ENCODE measurements at regions not wholly inside any gene's neighbourhood (a gene's known extent, or its start where the extent isn't known, plus 50 kb on each side); places are given as distances from the start of the nearest gene placed in this dataset.
A peak's percentile ranks its signal among the peaks of the same experiment; 100 is the strongest.

GRCh38 chr3:28139967-28140634 lies 101.3 kb upstream of the CMC1 start (continued):
- TF ChIP-seq WIZ (CRISPR knock-in tag; IDR thresholded peaks at IDR 0.05) (no peak), SOX6 (IDR thresholded peaks at IDR 0.05) (no peak), SOX6 (CRISPR knock-in tag; IDR thresholded peaks at IDR 0.05) (peak; percentile 88), MAFK (conservative IDR thresholded peaks at IDR 0.05 in 1 of 2, IDR thresholded peaks at IDR 0.05 in 1 of 2; ENCODE audit: low read length in 2 of 2) (peak; percentile 52 to 62; a peak in 2 of 4 replicates), SIX4 (CRISPR knock-in tag; IDR thresholded peaks at IDR 0.05) (no peak), NFIC (IDR thresholded peaks at IDR 0.05; ENCODE audit: low read length) (peak; percentile 26; the same call in 1 of the 2 replicates), POLR2AphosphoS5 (IDR thresholded peaks at IDR 0.05; ENCODE audit: low read depth, low read length) (no peak), ZNF225 (CRISPR knock-in tag; IDR thresholded peaks at IDR 0.05) (no peak), ZFP82 (CRISPR knock-in tag; IDR thresholded peaks at IDR 0.05; ENCODE audit: borderline replicate concordance) (no peak), ZMYM4 (CRISPR knock-in tag; IDR thresholded peaks at IDR 0.05) (no peak), IKZF5 (CRISPR knock-in tag; IDR thresholded peaks at IDR 0.05) (no peak), GATAD2A (CRISPR knock-in tag; IDR thresholded peaks at IDR 0.05) (peak; percentile 79), PLSCR1 (CRISPR knock-in tag; IDR thresholded peaks at IDR 0.05; ENCODE audit: borderline replicate concordance) (no peak), RXRB (CRISPR knock-in tag; IDR thresholded peaks at IDR 0.05; ENCODE audit: borderline replicate concordance) (no peak), ATF7-NPFF (CRISPR knock-in tag; IDR thresholded peaks at IDR 0.05; ENCODE audit: low read depth) (no peak), HNRNPLL (IDR thresholded peaks at IDR 0.05; ENCODE audit: low read depth, low read length, poor library complexity, severe bottlenecking) (no peak), RBM22 (optimal IDR thresholded peaks at IDR 0.05; ENCODE audit: low read length) (no peak), THAP11 (CRISPR knock-in tag; IDR thresholded peaks at IDR 0.05) (no peak), ZBTB21 (CRISPR knock-in tag; IDR thresholded peaks at IDR 0.05) (peak; percentile 69; the same call in 1 of the 2 replicates), ZC3H4 (CRISPR knock-in tag; IDR thresholded peaks at IDR 0.05; ENCODE audit: borderline replicate concordance) (no peak), ZNF337 (CRISPR knock-in tag; IDR thresholded peaks at IDR 0.05; ENCODE audit: borderline replicate concordance, low read depth) (no peak), YEATS4 (CRISPR knock-in tag; IDR thresholded peaks at IDR 0.05; ENCODE audit: borderline replicate concordance) (no peak), FOXK2 (IDR thresholded peaks at IDR 0.05) (no peak)
- TF ChIP-seq, protein P1, sequence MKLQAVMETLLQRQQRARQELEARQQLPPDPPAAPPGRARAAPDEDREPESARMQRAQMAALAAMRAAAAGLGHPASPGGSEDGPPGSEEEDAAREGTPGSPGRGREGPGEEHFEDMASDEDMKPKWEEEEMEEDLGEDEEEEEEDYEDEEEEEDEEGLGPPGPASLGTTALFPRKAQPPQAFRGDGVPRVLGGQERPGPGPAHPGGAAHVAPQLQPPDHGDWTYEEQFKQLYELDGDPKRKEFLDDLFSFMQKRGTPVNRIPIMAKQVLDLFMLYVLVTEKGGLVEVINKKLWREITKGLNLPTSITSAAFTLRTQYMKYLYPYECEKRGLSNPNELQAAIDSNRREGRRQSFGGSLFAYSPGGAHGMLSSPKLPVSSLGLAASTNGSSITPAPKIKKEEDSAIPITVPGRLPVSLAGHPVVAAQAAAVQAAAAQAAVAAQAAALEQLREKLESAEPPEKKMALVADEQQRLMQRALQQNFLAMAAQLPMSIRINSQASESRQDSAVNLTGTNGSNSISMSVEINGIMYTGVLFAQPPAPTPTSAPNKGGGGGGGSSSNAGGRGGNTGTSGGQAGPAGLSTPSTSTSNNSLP (IDR thresholded peaks at IDR 0.05; ENCODE audit: low read depth, low read length) = peak; percentile 46; the same call in 1 of the 2 replicates
- TF ChIP-seq, protein P2, sequence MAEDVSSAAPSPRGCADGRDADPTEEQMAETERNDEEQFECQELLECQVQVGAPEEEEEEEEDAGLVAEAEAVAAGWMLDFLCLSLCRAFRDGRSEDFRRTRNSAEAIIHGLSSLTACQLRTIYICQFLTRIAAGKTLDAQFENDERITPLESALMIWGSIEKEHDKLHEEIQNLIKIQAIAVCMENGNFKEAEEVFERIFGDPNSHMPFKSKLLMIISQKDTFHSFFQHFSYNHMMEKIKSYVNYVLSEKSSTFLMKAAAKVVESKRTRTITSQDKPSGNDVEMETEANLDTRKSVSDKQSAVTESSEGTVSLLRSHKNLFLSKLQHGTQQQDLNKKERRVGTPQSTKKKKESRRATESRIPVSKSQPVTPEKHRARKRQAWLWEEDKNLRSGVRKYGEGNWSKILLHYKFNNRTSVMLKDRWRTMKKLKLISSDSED (CRISPR knock-in tag; IDR thresholded peaks at IDR 0.05) = no peak
- TF ChIP-seq, protein P3, sequence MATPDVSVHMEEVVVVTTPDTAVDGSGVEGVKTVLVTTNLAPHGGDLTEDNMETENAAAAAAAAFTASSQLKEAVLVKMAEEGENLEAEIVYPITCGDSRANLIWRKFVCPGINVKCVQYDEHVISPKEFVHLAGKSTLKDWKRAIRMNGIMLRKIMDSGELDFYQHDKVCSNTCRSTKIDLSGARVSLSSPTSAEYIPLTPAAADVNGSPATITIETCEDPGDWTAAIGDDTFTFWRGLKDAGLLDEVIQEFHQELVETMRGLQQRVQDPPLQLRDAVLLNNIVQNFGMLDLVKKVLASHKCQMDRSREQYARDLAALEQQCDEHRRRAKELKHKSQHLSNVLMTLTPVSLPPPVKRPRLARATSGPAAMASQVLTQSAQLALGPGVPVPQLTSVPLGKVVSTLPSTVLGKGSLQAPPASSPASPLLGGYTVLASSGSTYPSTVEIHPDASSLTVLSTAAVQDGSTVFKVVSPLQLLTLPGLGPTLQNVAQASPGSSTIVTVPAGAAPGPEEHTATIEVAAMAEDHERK (CRISPR knock-in tag; IDR thresholded peaks at IDR 0.05; ENCODE audit: low read depth) = no peak

Measured in HepG2 (cell line).